LHCN-M2 (cell line): ENCODE measurements at regions not wholly inside any gene's neighbourhood (a gene's known extent, or its start where the extent isn't known, plus 50 kb on each side); places are given as distances from the start of the nearest gene placed in this dataset.
"Not testable (repeated sequence)": the region's sequence is repeated elsewhere in the genome, so short reads cannot be mapped to it uniquely, and the experiment has no call there.

Experiments
- DNase-seq: peaks from one replicate; pipeline ENCODE4 v3.0.0-alpha.2; 2012; ENCODE audit warnings: low read depth

DNA sequence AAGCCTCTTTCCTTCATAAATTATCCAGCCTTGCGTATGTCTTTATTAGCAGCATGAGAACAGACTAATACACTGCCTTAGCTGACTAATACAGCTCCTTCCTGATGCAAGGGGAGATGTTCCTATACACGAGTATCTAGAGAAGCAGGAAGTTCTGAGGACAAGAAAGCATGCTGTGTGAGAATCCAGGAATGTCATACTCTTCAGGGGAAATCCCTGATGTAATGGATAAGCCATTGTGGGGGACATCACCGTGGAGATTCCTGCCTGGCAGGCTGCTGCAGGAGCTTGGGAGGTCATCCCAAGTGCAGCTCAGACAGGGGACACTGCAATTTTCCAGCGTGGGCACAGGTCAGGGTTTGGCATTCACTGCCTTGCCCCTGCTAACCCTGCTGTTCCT is 476.9 kb downstream of the NR2F2 start:
- DNase-seq: no peak

DNA sequence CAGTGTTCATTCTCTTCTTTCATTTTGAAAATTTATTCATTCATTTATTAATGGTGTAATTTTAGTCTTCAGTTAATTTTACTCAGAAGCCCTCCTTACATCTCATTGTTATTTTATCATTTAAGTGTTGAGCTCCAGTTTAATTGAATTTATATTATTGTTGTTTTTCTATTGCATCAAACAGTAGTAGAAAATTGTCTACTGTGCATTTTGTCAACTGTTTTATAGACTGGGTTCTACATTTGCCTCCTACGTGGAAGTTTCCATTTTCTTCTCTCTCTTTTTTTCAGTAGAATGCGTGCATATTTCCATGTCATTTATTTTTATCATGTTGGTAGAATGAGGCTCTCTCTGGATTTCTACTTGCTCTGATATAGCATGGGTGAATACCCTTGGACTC is 487.4 kb downstream of the NR2F2 start:
- no peak for DNase-seq

DNA sequence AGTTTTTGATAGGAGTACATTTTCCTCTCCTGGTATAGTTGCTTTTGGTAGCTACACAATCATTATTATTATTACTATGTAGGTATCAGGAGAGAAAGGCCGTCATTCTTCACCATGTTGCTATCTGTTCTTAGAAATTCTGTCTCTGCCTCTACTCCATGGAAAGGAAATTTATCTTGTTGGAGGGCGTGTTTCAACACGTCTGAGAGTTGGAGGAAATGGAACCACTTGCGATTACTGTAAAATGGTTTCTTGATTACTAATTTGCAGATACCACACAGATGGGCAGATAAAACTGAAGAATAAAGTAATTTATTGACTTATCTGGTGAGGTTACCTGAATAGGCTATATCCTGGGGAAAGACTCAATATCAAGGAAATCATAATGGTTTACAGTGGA is 488.4 kb downstream of the NR2F2 start:
- DNase-seq: no peak

DNA sequence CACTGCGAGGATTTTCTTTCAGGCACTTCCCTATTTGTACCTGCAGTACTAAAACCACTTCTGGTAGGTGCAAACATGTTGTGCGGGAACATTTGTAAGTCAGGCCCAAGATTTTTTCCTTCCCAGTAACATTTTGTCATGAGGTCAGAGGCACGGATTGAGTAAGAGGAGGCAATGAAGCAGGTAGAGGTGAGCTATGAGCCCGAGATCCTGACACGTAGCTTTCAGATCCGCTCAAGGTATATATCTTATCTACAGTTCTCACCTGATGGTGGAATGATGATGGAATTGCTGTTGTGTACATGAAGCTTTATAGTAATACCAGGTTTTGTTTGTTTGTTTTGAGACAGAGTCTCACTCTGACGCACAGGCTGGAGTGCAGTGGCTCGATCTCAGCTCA is 497.5 kb downstream of the NR2F2 start:
- DNase-seq: no peak

DNA sequence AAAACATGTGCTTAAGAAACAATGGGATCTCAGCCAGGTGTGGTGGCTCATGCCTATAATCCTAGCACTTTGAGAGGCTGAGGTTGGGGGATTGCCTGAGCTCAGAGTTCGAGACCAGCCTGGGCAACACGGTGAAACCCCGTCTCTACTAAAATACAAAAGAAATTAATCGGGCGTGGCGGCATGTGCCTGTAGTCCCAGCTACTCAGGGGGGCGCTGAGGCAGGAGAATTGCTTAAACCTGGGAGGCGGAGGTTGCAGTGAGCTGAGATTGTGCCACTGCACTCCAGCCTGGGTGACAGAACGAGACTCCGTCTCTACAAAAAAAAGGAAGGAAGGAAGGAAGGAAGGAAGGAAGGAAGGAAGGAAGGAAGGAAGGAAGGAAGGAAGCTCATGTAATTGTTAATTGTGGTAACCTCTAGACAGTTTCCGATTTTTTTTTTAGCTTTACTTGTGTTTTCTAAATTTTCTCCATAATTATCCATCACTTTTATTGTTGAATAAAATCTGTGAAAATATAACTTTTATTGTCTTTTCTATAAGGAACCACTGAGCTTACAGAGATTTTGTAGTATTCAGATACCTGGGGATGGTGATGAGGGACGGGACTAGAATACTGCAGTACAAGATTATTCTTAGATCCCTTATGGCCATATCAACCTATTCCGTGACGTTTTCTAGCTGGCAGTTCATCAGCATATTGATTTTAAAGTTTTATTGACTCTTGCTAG is 506.9 kb downstream of the NR2F2 start:
- DNase-seq: no peak

DNA sequence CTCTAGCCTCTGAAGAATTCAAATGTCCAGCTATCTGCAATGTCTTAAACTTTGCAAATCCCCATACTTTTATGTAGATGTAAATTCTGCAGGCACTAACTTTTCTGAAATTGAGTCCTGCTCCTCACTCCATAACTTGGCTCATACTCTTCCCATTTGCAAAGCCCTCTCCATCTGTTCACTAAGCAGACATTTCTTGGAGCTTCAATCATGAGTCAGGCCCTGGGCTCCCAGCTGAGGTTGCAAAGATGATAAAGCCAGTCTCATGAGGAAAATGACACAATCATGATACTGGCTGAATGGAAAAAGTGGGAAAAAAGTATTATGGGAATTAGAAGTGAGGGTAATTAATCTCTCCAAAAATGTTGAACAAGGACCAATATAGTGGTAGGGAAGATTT is 507.6 kb downstream of the NR2F2 start:
- DNase-seq: peak; percentile 10

DNA sequence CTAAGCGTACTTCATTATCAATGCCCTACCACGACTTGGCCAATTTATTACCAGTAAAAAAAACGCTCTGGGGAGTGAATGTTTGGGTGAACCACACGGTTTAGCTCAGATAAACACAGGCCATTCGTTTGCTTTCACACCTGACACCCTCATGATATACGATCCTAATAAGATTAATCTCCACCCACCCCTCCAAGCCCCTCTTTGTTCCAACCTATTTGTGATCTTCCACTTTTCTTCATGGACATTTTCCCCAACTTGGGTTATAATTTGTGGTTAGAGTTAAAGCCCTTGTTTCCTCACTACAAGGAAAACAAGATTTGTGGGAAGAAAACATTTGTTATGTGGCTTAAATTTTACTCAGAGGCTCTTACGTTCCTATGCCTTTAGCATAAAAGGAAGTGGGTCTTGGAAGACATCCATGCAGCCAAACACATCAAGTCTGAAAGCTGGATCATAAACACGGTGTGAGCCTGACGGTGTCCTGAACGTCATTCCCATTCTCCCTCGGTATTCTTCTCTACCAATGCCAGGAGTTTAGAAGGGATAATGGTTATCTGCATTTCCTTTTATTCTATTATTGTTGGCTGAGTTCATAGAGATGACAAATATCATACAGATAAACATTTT is 518.9 kb downstream of the NR2F2 start:
- DNase-seq: peak; percentile 37

DNA sequence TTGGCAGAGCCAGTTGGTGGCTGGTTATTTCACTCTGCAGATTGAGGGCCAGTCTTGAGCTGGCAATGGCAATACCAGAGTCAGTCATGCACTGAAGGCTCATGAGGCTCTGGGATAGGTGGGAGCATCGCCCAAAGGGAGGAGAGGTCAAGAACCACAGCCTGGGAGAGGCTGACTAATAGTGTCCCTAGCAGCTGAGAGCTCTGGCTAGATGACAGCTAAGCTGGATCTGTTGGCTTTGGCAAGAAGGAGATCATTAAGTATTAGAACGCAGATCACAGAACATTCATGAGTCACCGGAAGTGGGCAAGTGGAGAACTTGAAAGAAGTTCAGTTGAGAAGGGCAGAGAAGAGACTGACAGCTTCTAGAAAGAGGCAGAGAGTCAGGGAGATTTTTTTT is 521.1 kb downstream of the NR2F2 start:
- peak; percentile 73 for DNase-seq

DNA sequence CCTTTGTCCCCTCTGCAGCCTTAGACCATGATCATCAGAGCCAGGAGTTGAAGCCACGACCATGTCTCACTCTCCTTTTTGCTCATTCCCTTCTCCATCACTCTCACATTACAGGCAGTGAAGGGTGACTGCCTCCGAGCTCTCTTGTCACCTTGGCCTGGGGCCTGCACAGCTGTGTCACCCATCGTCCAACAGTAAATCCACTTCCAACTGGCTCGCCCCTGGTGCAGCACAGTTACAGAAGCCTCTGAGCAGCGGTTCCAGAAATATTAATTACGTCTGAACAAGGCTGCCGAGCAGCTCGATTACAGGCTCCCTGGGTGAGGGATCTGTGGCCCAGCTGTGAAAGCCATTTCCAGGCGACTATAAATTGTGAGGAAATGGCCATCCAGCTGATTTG is 528.2 kb downstream of the NR2F2 start:
- no peak for DNase-seq

DNA sequence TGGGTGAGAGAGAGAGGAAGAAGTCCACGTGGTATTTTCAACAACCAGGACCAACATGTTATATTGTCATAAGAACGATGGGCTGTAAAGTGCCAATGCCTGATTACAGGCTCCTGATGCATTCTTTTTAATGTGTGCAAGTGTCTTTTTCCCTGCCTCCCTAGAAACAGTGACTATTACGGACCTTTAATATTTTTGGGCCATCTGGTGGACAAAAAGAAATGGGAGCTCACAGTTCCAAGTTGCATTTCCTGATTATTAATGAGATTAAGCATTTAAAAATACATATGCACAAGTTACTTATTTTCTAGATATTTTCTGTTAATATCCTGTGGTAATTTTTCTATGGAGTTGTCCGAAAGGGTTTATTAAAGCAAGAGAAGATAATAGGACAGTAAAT is 530.2 kb downstream of the NR2F2 start:
- DNase-seq: no peak

DNA sequence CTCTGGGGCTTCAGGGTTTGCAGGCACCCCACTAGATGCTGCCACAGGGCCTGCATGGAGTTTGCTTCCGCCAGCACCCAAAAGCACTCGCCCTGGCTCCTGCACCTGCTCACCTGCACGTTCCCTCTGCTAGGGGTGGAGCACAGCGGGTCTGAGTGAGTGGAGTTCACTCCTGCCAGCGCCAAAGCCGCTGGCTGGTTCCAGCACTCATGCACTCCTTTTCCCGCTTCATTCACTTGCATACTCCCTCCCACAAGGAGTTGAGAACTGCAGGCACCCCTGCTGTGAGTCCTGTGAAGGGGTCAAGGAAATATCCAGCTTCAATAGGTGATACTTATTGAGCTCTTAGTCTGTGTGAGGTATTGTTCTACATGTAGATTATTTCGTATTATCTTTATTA is 537.5 kb downstream of the NR2F2 start:
- DNase-seq: no peak

DNA sequence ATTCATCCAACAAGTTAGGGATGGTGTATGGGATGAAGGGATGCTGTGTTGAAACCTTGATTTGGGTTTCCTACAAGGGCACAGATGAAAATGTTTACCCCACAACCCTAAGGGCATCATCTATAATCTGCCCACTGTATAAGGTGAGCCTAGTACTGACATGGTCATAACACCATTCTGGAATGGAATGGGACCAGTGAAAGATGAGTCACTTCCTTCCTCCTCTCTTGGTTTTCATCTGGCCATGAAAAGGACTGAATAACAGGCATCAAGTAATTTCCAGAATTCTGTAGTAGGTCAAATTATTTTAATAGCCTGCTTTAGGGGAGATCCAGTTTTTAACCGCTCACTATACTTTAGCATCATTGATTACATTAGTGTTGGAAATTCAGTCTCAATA is 538.6 kb downstream of the NR2F2 start:
- DNase-seq: no peak

DNA sequence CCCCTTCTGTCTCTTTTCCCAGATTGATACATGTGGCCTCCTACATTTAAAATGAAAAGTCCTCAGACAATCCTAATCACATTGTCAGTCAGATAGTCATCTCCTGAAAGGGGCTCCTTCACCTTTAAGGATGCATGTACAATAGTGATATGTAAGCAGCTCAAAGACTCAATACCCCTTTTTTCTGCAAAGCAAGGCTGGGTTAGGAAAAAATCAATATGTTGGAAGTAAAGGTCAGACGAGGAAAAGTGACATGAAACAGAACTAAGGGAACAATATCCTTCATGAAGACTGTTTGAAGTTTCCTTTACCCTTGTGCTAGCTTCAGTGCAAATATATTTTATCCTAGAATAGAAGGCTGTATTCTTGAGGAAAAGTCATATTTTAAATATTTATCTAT is 539.3 kb downstream of the NR2F2 start:
- no peak for DNase-seq

DNA sequence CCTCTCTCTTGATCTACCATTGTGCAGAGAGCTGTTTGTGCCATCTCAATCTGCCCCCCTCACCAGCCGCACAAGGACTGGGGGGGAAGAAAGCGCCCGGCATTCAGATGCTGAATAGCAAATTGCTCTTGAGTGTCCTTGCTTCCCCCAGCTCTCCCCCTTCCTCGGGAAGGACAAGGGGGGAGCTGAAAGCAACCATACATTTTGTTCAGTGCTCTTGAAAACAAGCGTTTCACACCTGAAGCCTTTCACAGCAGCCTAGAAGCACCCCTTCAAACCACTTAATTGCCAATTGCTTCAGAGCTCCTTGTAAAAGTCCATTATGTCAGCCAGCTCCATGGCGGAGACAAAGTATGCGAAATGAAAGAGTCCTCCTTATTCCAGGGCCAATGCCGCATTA is 540.1 kb downstream of the NR2F2 start:
- no peak for DNase-seq

DNA sequence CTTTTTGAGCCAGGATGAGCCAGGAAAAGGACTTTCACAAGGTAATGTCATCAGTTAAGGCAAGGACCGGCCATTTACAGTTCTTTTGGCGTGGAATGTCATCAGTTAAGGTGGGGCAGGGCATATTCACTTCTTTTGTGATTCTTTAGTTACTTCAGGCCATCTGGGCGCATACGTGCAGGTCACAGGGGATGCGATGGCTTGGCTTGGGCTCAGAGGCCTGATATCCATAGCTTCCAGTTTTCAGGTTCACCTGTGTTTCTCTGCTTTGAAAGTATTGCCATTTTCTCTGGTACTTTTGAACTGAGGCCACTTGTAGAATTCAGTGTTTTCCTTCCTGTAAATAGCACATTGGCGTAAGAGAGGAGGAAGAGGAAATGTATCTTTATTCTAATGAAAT is 546.9 kb downstream of the NR2F2 start:
- DNase-seq: not testable (repeated sequence)

DNA sequence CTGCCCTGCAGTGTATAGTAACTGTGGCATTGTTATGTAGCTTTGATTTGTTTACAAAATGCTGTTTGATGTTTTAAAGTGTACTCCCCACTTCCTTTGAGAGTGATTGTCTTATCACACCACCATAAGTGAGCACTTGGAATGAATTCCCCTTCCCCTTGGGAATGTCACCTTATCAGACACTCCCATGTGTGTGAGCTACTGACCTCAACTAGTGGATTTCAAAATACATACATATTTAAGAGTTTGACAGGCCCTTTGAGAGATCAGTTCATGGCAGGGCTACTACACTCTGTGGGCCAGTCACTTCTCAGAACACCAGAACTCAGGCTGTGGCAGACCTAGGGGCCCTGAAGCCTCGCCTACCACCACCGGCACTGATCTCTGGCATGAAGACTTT is 547.6 kb downstream of the NR2F2 start:
- DNase-seq: no peak

DNA sequence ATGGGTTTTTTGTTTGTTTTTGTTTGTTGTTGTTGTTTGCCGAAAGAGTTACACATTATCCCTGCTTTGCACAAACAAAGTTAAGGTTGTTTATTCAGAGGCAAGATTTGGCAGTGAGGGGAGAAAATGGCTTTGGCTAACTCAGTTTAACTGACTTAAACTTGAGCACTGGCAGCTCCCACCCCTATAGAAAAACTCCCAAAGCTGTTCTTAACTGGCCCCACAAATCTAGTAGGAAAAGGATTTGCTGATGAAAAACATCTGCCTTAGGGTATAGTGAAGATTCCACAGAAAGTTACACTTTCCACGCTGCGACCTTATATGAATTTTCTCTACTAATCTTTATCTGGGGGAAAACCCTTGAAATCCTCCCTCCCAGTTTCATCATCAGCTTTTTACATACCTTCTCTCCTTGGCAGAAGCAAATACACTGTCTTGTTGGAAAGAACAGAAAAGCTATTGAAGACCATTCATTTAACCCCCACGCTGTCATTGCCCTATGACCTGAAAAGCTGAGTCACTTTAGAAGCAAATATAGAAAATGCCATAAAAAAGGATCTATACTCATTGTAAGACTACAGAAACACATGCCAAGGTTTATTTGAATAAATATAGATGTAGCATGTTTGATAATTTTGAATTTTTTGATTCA is 551.7 kb downstream of the NR2F2 start:
- no peak for DNase-seq

DNA sequence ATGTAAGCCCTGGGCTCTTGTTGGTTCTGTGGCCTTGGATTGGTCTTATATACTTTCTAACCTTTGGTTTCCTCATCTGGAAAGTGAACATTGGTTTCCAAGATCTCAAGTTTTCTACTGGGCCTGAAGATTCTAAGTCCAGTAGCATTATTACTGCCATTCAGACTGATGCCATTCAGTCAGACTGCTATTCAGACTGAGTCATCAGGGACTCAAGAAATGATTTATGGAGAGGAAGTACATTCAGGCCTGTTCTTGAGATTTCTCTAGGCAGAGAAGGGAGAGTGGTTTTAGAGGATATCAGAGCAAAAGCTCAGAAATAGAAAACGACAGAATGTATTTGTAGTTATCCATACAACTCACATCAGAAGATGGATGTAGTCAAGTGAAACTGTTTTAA is 557.2 kb downstream of the NR2F2 start:
- peak; percentile 56 for DNase-seq

DNA sequence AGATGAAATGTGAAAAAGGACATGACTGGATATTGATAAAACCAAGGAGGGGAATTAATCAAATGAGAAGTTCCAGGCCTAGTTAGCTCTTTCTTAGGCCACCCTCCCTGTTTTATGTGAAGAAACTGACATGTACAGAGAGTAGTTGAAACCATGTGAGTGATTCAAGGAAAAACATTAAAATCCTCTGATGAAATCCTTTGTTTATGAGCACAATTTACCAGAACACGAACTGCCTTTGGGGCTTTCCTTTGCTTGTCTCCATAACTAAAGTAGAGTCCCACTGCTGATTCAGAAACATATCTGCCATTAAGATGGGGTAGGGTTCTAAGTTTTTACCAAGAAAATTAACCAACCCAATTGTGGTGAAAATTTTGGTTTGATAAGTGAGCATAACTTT is 558.3 kb downstream of the NR2F2 start:
- peak; percentile 6 for DNase-seq

DNA sequence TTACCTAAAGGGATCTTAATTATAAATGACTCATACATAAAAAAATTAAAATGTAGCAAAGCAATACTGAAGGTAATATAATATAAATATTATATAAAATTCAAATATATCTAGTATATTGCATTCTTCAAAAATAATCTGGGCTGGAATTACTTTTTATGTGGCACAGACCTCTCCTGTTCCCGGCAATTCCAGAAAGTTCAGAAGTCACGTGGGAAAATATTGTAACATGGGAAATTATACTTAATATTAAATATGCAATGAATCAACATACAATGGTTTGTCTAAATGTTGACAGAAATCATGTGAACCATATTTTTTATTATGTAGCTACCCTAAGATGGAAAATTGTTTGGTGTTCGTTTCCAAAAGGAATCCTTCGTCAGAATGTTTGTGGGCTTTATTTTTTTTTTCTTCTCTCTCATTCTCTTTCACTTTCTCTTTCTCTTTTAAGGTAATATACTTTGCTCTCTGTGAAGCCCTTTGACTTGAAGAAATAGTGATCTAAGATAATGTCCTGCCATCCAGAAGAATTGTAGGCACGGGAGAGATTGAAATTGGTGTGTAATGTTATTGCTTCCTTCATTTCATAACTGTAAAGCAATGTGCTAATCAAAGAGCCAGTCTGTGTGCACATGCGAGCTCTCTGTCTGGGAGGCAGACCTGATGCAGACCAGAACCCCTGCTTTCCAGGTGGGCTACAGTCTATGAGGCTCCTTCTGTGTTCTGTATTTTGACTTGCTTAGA is 559.4 kb downstream of the NR2F2 start:
- peak; percentile 9 for DNase-seq

DNA sequence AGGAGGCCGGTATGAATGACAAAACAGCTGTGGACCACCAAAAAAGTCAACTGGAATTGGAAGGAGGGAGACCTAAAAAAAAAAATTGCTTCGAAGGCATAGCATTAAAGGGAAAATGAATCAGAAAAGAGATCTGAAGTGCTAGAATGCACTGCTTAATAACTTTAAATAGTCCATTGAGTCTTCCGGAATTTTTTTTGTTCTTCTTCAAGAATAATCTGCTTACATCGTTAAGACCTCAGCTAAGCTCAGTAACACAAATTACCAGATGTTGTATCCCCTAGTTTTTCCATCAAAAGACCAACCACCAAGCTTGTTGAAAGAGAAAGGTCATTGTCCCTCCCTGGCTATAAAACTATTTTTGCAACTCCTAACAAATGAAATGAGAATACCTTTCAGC is 560.5 kb downstream of the NR2F2 start:
- DNase-seq: no peak

DNA sequence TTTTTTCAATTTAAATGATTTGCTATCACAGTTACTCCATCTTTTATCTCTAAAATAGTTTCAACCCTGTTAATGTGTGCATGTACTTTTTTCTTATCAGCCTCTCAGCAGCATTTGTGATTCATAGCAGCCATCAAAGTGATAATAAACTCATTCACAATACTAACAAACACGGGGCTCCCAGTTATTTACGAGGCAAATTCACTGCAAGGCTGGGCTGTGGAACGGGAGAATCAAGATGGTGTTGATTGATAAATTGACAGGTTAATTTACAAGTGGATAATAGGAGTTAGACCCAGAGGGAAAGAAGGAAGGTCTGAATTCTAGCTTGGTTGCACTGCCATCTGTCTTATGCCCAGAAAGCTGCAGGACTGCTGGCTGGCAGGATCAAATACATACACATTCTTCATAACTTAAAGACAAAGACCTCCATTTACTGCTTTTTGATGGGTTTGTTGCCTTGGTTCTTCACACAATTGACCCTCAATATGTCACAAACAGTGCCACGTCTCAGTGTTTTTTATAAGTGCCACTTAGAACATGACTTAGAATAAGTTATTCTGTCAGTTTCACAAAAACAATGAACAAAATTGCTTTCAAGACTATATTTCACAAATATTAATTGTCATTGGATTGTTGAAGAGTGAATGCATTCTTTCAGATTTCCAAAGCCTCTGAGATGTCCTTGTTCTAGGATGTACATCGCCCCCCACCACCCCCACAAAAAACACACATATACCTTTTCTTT is 562.8 kb downstream of the NR2F2 start:
- DNase-seq: peak; percentile 29
